ENCODE measurements at regions not wholly inside any gene's neighbourhood (a gene's known extent, or its start where the extent isn't known, plus 50 kb on each side); places are given as distances from the start of the nearest gene placed in this dataset.

DNA sequence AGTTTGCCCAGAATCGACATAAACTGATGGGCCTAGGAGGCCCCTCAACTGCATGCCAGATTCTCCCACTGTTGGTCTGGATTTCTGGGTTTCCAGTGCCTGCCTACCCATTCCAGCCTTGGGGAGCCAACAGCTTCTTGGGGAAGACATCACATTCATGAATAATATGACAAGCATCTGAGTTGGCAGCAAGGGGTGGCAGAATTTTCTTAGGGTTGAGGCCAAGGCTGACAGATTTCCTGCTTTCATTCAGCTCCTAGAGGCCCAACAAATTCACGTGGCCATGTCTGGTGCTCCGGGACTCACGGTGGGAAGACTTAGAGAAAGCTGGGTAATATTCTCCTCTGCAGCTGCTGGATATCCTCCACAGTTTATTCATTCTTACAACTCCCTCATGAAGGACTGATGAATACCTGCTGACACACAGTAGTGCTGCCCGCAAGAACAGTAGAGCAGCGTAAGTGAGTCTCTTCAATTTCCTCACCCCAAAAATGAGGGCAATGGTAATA lies 305.0 kb upstream of the TNC start:
- TF ChIP-seq, protein P1, sequence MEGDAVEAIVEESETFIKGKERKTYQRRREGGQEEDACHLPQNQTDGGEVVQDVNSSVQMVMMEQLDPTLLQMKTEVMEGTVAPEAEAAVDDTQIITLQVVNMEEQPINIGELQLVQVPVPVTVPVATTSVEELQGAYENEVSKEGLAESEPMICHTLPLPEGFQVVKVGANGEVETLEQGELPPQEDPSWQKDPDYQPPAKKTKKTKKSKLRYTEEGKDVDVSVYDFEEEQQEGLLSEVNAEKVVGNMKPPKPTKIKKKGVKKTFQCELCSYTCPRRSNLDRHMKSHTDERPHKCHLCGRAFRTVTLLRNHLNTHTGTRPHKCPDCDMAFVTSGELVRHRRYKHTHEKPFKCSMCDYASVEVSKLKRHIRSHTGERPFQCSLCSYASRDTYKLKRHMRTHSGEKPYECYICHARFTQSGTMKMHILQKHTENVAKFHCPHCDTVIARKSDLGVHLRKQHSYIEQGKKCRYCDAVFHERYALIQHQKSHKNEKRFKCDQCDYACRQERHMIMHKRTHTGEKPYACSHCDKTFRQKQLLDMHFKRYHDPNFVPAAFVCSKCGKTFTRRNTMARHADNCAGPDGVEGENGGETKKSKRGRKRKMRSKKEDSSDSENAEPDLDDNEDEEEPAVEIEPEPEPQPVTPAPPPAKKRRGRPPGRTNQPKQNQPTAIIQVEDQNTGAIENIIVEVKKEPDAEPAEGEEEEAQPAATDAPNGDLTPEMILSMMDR (CRISPR knock-in tag; IDR thresholded peaks at IDR 0.05), result no peak
- TF ChIP-seq ZNF883 (CRISPR knock-in tag; IDR thresholded peaks at IDR 0.05; ENCODE audit: not compliant biosample characterization), result no peak
- TF ChIP-seq POLR2A (IDR thresholded peaks at IDR 0.05; ENCODE audit: insufficient read depth in 1 of 2, low read depth in 2 of 2, low read length in 2 of 2), result no peak
- TF ChIP-seq, protein P2, sequence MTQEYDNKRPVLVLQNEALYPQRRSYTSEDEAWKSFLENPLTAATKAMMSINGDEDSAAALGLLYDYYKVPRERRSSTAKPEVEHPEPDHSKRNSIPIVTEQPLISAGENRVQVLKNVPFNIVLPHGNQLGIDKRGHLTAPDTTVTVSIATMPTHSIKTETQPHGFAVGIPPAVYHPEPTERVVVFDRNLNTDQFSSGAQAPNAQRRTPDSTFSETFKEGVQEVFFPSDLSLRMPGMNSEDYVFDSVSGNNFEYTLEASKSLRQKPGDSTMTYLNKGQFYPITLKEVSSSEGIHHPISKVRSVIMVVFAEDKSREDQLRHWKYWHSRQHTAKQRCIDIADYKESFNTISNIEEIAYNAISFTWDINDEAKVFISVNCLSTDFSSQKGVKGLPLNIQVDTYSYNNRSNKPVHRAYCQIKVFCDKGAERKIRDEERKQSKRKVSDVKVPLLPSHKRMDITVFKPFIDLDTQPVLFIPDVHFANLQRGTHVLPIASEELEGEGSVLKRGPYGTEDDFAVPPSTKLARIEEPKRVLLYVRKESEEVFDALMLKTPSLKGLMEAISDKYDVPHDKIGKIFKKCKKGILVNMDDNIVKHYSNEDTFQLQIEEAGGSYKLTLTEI (CRISPR knock-in tag; conservative IDR thresholded peaks at IDR 0.05), result no peak
- TF ChIP-seq PRMT3 (CRISPR knock-in tag; IDR thresholded peaks at IDR 0.05; ENCODE audit: borderline replicate concordance, low read depth), result no peak
